H1 (cell line): ENCODE measurements at regions not wholly inside any gene's neighbourhood (a gene's known extent, or its start where the extent isn't known, plus 50 kb on each side); places are given as distances from the start of the nearest gene placed in this dataset.

Experiments
- CTCF ChIA-PET: fragments of 300-600 bp; sonication (Branson Sonifier 250); formaldehyde crosslinking; loops from one replicate; lab custom pipeline; 2021; ENCODE audit not compliant: partially characterized antibody; lab: Charles Lee
- POLR2A ChIA-PET: fragments of 300-600 bp; sonication (Branson Sonifier 250); formaldehyde crosslinking; loops from one replicate; lab custom pipeline; 2021; ENCODE audit warnings: inconsistent platforms; ENCODE audit not compliant: partially characterized antibody; lab: Charles Lee
- DNase-seq, 2 experiments: peaks; one replicate each; pipeline versions ENCODE4 v3.0.0 to v3.0.0-alpha.2; 2010 to 2022; ENCODE audit warnings: low spot score in 2 of 2, low read depth in 1 of 2, mixed read lengths in 1 of 2
- FAIRE-seq: peaks from 2 replicates; lab custom pipeline; 2011; peaks lifted over from hg19 to GRCh38; lab: Jason Lieb, UNC
- H2AFZ ChIP-seq: 2 replicates; pipeline ENCODE4 v1.8.1; 2012; ENCODE audit warnings: low read length, inconsistent platforms
- H2AK5ac ChIP-seq: 2 replicates; pipeline ENCODE4 v1.6.1; 2013; ENCODE audit warnings: low read depth, low read length
- H2BK120ac ChIP-seq: replicated peaks from 2 replicates; pipeline ENCODE3; 2013; ENCODE audit warnings: low read depth, low read length, inconsistent platforms
- H2BK12ac ChIP-seq: 2 replicates; pipeline ENCODE4 v1.6.1; 2013; ENCODE audit warnings: low read depth, low read length
- H2BK15ac ChIP-seq: 2 replicates; pipeline ENCODE4 v1.6.1; 2013; ENCODE audit warnings: low read length
- H2BK20ac ChIP-seq: 2 replicates; pipeline ENCODE4 v1.6.1; 2013; ENCODE audit warnings: low read length
- H2BK5ac ChIP-seq: 2 replicates; pipeline ENCODE4 v1.6.1; 2013; ENCODE audit warnings: low read depth, low read length
- H3K14ac ChIP-seq: 2 replicates; pipeline ENCODE4 v1.6.1; 2013; ENCODE audit warnings: inconsistent platforms; ENCODE audit not compliant: insufficient read length
- H3K18ac ChIP-seq: 2 replicates; pipeline ENCODE4 v1.6.1; 2013; ENCODE audit warnings: low read length; ENCODE audit errors: extremely low read depth
- H3K23ac ChIP-seq: 2 replicates; pipeline ENCODE4 v1.6.1; 2013; ENCODE audit warnings: inconsistent platforms; ENCODE audit not compliant: insufficient read length
- H3K23me2 ChIP-seq: 2 replicates; pipeline ENCODE4 v1.6.1; 2013; ENCODE audit warnings: low read depth, low read length
- H3K27ac ChIP-seq: 2 replicates; pipeline ENCODE4 v1.6.1; 2011; ENCODE audit warnings: low read depth, low read length, inconsistent platforms
- H3K27me3 ChIP-seq, 4 experiments: replicated peaks in 1 of 4; 1 replicate in 1 of 4; 2 replicates in 3 of 4; pipeline versions ENCODE4 v1.6.1 to v1.8.1; 2011 to 2013; ENCODE audit warnings: low read length in 3 of 4, mild to moderate bottlenecking in 3 of 4, inconsistent platforms in 2 of 4, mixed read lengths in 2 of 4, moderate library complexity in 1 of 4; ENCODE audit not compliant: control insufficient read depth in 3 of 4, insufficient read depth in 3 of 4; ENCODE audit errors: extremely low read depth in 1 of 4
- H3K36me3 ChIP-seq, 4 experiments: 2 replicates each; pipeline versions ENCODE4 v1.6.1 to v1.8.1; 2011 to 2013; ENCODE audit warnings: mild to moderate bottlenecking in 4 of 4, low read length in 3 of 4, moderate library complexity in 2 of 4, control low read depth in 1 of 4, inconsistent platforms in 1 of 4; ENCODE audit not compliant: insufficient read depth in 4 of 4, control insufficient read depth in 2 of 4
- H3K4ac ChIP-seq: replicated peaks from 2 replicates; pipeline ENCODE3; 2013; ENCODE audit warnings: low read length, low read depth, mixed read lengths, inconsistent platforms; ENCODE audit not compliant: insufficient read length
- H3K4me1 ChIP-seq, 4 experiments: replicated peaks in 1 of 4; 1 replicate in 1 of 4; 2 replicates in 3 of 4; pipeline versions ENCODE4 v1.6.1 to v1.8.1; 2011 to 2013; ENCODE audit warnings: low read length in 3 of 4, inconsistent platforms in 2 of 4, mixed read lengths in 1 of 4; ENCODE audit not compliant: insufficient read depth in 4 of 4, control insufficient read depth in 3 of 4
- H3K4me2 ChIP-seq, 2 experiments: 2 replicates each; pipeline versions ENCODE4 v1.6.1 to v1.8.1; 2011 to 2013; ENCODE audit warnings: low read depth in 2 of 2, low read length in 2 of 2, control low read depth in 1 of 2, inconsistent platforms in 1 of 2, mild to moderate bottlenecking in 1 of 2; ENCODE audit not compliant: insufficient read depth in 1 of 2
- H3K4me3 ChIP-seq, 4 experiments: fragments of 200-600, 300-600 bp in 1 of 4; sonication (generic), shearing (Covaris generic), sonication (Bioruptor Twin) in 1 of 4; 2 replicates each; pipeline versions ENCODE4 v1.5.1 to v1.8.1; 2011 to 2016; ENCODE audit warnings: low read length in 4 of 4, low read depth in 3 of 4, control low read depth in 2 of 4, inconsistent platforms in 2 of 4, mild to moderate bottlenecking in 2 of 4, mixed read lengths in 1 of 4, moderate library complexity in 1 of 4; ENCODE audit not compliant: insufficient read depth in 2 of 4; ENCODE audit errors: extremely low read depth in 1 of 4
- H3K56ac ChIP-seq: replicated peaks from 2 replicates; pipeline ENCODE3; 2013; ENCODE audit warnings: low read depth, mild to moderate bottlenecking, mixed read lengths, low read length, inconsistent platforms; ENCODE audit not compliant: insufficient read length
- H3K79me1 ChIP-seq: 2 replicates; pipeline ENCODE4 v1.6.1; 2013; ENCODE audit warnings: low read depth, low read length, control low read depth
- H3K79me2 ChIP-seq, 2 experiments: 2 replicates each; pipeline versions ENCODE4 v1.6.1 to v1.8.1; 2012 to 2013; ENCODE audit warnings: low read length in 2 of 2, mild to moderate bottlenecking in 2 of 2, inconsistent platforms in 1 of 2; ENCODE audit not compliant: insufficient read depth in 2 of 2, control insufficient read depth in 1 of 2
- H3K9ac ChIP-seq, 4 experiments: replicated peaks in 1 of 4; 1 replicate in 1 of 4; 2 replicates in 3 of 4; pipeline versions ENCODE4 v1.6.1 to v1.8.1; 2011 to 2013; ENCODE audit warnings: low read depth in 3 of 4, low read length in 3 of 4, control low read depth in 2 of 4, mild to moderate bottlenecking in 2 of 4, moderate library complexity in 2 of 4, inconsistent platforms in 1 of 4; ENCODE audit errors: extremely low read depth in 1 of 4
- H3K9me3 ChIP-seq, 2 experiments: 2 replicates each; pipeline versions ENCODE4 v1.6.1 to v1.8.1; 2012 to 2013; ENCODE audit warnings: mild to moderate bottlenecking in 2 of 2, moderate library complexity in 2 of 2, control low read depth in 1 of 2, inconsistent platforms in 1 of 2, low read depth in 1 of 2, low read length in 1 of 2, mixed read lengths in 1 of 2; ENCODE audit not compliant: insufficient read depth in 2 of 2
- H4K20me1 ChIP-seq, 2 experiments: replicated peaks in 1 of 2; 2 replicates each; pipeline versions ENCODE3 to v1.8.1; 2011 to 2013; ENCODE audit warnings: inconsistent platforms in 2 of 2, low read length in 2 of 2, mild to moderate bottlenecking in 1 of 2; ENCODE audit not compliant: insufficient read depth in 2 of 2, control insufficient read depth in 1 of 2
- H4K5ac ChIP-seq: 2 replicates; pipeline ENCODE4 v1.6.1; 2013; ENCODE audit warnings: low read length, low read depth, mixed read lengths, inconsistent platforms; ENCODE audit not compliant: insufficient read length
- H4K8ac ChIP-seq: 2 replicates; pipeline ENCODE4 v1.8.0; 2013; ENCODE audit warnings: mild to moderate bottlenecking, moderate library complexity, low read length, inconsistent platforms; ENCODE audit not compliant: insufficient read depth; ENCODE audit errors: extremely low read depth
- H4K91ac ChIP-seq: replicated peaks from 2 replicates; pipeline ENCODE3; 2013; ENCODE audit warnings: low read length, mixed read lengths, inconsistent platforms; ENCODE audit not compliant: insufficient read length
- CTCF ChIP-seq, 3 experiments: IDR thresholded peaks; 1 replicate in 2 of 3; 2 replicates in 1 of 3; pipeline versions ENCODE4 v1.5.1 to v1.6.1; 2011; ENCODE audit warnings: low read length in 3 of 3, mild to moderate bottlenecking in 3 of 3, inconsistent platforms in 2 of 3, low read depth in 1 of 3, moderate library complexity in 1 of 3; ENCODE audit not compliant: insufficient read depth in 1 of 3; ENCODE audit errors: control extremely low read depth in 1 of 3
- RAD21 ChIP-seq, 2 experiments: IDR thresholded peaks in 1 of 2; conservative IDR thresholded peaks in 1 of 2; 2 replicates each; pipeline ENCODE4 v1.6.1; 2011; ENCODE audit warnings: low read depth in 2 of 2, low read length in 2 of 2, improper control_type of control experiment in 1 of 2, inconsistent platforms in 1 of 2, mild to moderate bottlenecking in 1 of 2, moderate library complexity in 1 of 2
- SRF ChIP-seq: IDR thresholded peaks from 2 replicates; pipeline ENCODE4 v1.6.1; 2011; ENCODE audit warnings: mild to moderate bottlenecking, low read depth, low read length, moderate library complexity
- WGBS, 2 experiments: shearing (Covaris generic) in 1 of 2; methylation state at CpG; one replicate each; pipeline versions ENCODE4 v1.1.6 to v1.1.7; 2013 to 2015; ENCODE audit warnings: low lambda C conversion rate in 2 of 2, mixed read lengths in 2 of 2, inconsistent platforms in 1 of 2, low coverage in 1 of 2, missing lambda C conversion rate in 1 of 2; ENCODE audit not compliant: insufficient replicate concordance in 2 of 2, insufficient coverage in 1 of 2, insufficient read length in 1 of 2; ENCODE audit errors: extremely low coverage in 1 of 2, missing lambda C conversion rate in 1 of 2; 5-methylcytosine and 5-hydroxymethylcytosine counted together

GRCh38 chr11:110772863-110773262 is 60.6 kb upstream of the ARHGAP20 start:
- TF ChIP-seq SRF (no peak), CTCF (IDR thresholded peaks at IDR 0.05; ENCODE audit: control extremely low read depth in 1 of 3, insufficient read depth in 1 of 3, low read depth in 1 of 3, low read length in 3 of 3) (peak in 1 of 3 experiments; percentile 7; a peak in 1 of 4 replicates), RAD21 (IDR thresholded peaks at IDR 0.05 in 1 of 2, conservative IDR thresholded peaks at IDR 0.05 in 1 of 2; ENCODE audit: low read depth in 2 of 2, low read length in 2 of 2) (peak; percentile 25 to 26; a peak in 3 of 4 replicates)
- H3K4me3 ChIP-seq: no peak overlapping the region
- H3K4ac ChIP-seq: no peak overlapping the region
- H3K23ac ChIP-seq: no peak overlapping the region
- no peaks in the 10 kb centered on the region for H3K36me3 ChIP-seq
- no peaks in the 10 kb centered on the region for H4K20me1 ChIP-seq
- no peaks in the 10 kb centered on the region for H3K23me2 ChIP-seq
- H4K8ac ChIP-seq: no peak overlapping the region
- no peak overlapping the region for H3K56ac ChIP-seq
- H2BK20ac ChIP-seq: no peak overlapping the region
- no peak overlapping the region for H3K9ac ChIP-seq
- no peak overlapping the region for H2AFZ ChIP-seq
- no peak overlapping the region for H2BK5ac ChIP-seq
- ChIA-PET CTCF (interaction anchor here (1.2 kb wide), 1 partner anchor 11 kb away, joined by 3 read pairs; no protein-coding TSS in a partner anchor), POLR2A (no interaction called here)
- no peak overlapping the region for H3K27ac ChIP-seq
- H3K27me3 ChIP-seq: no peaks in the 10 kb centered on the region
- H3K9me3 ChIP-seq: no peaks in the 10 kb centered on the region
- FAIRE-seq (no peak), DNase-seq (no peak)
- 84% methylated on average over 3 of the region's 3 CpGs; no CpG with 5 or more reads in 1 of the 2 experiments for WGBS, 2 experiments
- H2BK120ac ChIP-seq: no peak overlapping the region
- no peaks in the 10 kb centered on the region for H3K79me2 ChIP-seq
- no peak overlapping the region for H2AK5ac ChIP-seq
- no peak overlapping the region for H2BK15ac ChIP-seq
- no peak overlapping the region for H2BK12ac ChIP-seq
- H3K4me1 ChIP-seq: no peaks in the 10 kb centered on the region
- no peaks in the 10 kb centered on the region for H3K79me1 ChIP-seq
- no peak overlapping the region for H3K4me2 ChIP-seq
- H3K18ac ChIP-seq: no peak overlapping the region
- no peak overlapping the region for H3K14ac ChIP-seq
- no peak overlapping the region for H4K91ac ChIP-seq
- H4K5ac ChIP-seq: no peak overlapping the region
